NB4 (cell line): ENCODE measurements at regions not wholly inside any gene's neighbourhood (a gene's known extent, or its start where the extent isn't known, plus 50 kb on each side); places are given as distances from the start of the nearest gene placed in this dataset.

ENCODE experiments used
- DNase-seq: peaks from one replicate; pipeline ENCODE4 v3.0.0; 2010; ENCODE audit warnings: low read depth
- H3K4me3 ChIP-seq: one replicate; pipeline ENCODE4 v1.5.1; 2011; ENCODE audit warnings: mild to moderate bottlenecking, low read depth, low read length, moderate library complexity
- MAX ChIP-seq: IDR thresholded peaks from 2 replicates; pipeline ENCODE4 v1.6.1; 2011; ENCODE audit warnings: low read depth, low read length
- MYC ChIP-seq: IDR thresholded peaks from 2 replicates; pipeline ENCODE4 v1.6.1; 2011; ENCODE audit warnings: low read depth, low read length
- POLR2A ChIP-seq: IDR thresholded peaks from 2 replicates; pipeline ENCODE4 v1.6.1; 2011; ENCODE audit warnings: mild to moderate bottlenecking; ENCODE audit not compliant: insufficient read length; ENCODE audit errors: extremely low read depth
- TF ChIP-seq, protein P1 (sequence below): IDR thresholded peaks from one replicate; pipeline ENCODE4 v1.5.1; 2012; ENCODE audit warnings: low read depth, low read length

DNA sequence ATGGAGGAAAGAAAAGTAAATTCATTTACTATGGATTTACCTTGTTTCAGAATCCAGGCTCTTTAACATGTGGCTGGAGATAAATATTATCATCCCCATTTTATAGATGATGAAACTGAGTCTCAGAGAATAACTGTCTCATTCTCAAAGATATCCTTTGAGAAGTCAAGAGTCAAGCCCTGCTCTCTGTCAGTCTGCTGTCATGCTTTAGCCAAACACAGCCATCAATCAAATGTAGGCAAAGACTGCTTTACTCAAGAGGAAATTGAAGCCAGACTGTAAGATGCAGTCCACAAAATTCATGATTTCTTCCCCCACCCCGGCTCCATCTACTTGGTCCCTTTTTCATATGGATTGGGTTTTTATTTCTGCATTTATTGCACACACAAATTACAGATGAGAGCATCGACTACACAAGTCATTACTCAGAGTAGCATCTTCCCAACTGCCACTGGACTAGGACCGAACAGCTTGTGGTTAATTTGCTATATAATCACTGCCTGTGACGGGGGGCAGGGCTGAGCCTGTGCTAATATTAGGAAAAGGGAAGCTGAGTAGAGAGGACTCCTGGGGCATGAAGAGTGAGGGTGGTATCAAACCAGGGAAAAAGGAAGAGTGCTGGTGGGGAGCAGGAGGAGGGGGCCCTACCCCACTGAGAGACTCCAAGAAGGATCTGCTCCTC, 102.7 kb upstream of the TOP1 start:
- no peak for DNase-seq
- TF ChIP-seq MAX (no peak), MYC (no peak), POLR2A (no peak)
- TF ChIP-seq, protein P1, sequence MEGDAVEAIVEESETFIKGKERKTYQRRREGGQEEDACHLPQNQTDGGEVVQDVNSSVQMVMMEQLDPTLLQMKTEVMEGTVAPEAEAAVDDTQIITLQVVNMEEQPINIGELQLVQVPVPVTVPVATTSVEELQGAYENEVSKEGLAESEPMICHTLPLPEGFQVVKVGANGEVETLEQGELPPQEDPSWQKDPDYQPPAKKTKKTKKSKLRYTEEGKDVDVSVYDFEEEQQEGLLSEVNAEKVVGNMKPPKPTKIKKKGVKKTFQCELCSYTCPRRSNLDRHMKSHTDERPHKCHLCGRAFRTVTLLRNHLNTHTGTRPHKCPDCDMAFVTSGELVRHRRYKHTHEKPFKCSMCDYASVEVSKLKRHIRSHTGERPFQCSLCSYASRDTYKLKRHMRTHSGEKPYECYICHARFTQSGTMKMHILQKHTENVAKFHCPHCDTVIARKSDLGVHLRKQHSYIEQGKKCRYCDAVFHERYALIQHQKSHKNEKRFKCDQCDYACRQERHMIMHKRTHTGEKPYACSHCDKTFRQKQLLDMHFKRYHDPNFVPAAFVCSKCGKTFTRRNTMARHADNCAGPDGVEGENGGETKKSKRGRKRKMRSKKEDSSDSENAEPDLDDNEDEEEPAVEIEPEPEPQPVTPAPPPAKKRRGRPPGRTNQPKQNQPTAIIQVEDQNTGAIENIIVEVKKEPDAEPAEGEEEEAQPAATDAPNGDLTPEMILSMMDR = no peak
- H3K4me3 ChIP-seq = no peak overlapping the region

DNA sequence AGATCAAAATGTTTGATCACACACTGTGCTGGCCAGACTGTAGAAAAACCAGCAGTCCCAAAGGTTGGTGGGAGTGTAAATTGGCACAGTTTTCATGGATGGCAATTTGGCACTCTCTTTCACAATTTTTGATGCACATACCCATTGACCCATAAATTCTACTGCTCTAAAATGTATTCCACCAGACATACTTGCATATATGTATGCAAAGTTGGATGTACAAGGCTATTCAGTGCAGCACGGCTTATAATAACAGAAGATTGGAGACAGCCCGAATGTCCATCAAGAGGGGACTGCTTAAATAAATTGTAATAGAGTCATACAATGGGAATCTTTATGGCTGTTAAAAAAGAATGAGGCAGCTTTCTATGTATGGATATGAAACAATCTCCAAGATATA, 101.7 kb upstream of the TOP1 start:
- DNase-seq = no peak
- TF ChIP-seq MYC = no peak
- no peak for TF ChIP-seq MAX
- no peak for TF ChIP-seq POLR2A
- TF ChIP-seq, protein P1 = no peak
- H3K4me3 ChIP-seq = no peak overlapping the region

DNA sequence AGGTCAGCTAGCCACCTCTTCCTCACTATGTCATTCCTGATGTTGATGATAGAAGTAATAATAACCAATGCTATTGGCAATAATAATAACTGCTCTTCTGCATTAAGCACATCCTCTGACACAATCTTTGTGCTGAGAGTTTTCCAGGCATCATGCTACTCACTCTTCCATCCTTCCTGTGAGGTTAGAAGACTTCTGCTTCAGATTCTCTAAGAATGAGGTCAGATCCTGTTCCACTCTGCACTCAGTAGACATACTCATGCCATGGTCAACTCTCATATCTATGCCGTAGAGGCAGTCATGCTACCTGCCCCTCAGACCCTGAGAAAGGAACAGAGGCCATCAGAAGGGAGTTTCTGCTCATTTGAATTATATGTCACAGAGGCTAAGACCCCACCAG, 98.1 kb upstream of the TOP1 start:
- H3K4me3 ChIP-seq = no peak overlapping the region
- DNase-seq = no peak
- TF ChIP-seq POLR2A (no peak), MYC (no peak), MAX (no peak)
- TF ChIP-seq, protein P1 = no peak

DNA sequence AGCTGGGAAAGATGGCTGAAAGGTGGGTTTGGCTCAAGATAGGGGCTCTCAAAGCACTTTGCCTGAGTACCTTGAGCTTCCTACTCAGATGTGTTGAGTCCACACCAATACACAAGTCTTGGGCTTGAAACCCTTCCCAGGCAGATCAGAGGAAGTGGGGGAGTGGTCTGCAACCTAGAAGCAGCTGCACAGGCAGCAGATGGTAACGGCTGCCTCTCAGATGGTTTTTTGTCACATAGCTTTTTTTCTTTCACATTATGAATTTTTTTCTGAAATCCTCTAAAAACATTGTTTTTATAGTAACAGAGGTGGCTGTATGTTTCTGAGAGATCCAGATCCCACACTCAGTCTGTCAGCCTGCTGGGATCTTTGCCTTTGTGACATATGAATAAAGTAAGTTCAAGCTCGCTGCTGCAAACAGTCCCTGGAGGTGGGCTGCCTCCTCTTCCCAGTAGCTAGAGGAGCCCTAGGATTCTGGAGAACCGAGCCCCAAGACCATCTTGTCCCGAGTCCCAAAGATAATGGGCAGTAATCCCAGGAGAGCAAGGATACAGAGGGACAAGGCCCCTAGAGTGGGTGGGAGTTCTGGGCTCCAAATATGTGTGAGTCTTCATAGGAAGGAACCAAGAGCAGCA, 97.1 kb upstream of the TOP1 start:
- DNase-seq = no peak
- no peak for TF ChIP-seq MAX
- TF ChIP-seq, protein P1 = no peak
- no peak for TF ChIP-seq MYC
- TF ChIP-seq POLR2A = no peak
- no peak overlapping the region for H3K4me3 ChIP-seq

- TF ChIP-seq MAX = no peak
- no peak for TF ChIP-seq MYC
- no peak for TF ChIP-seq POLR2A
- TF ChIP-seq, protein P1 = no peak
- DNase-seq = no peak
- no peak overlapping the region for H3K4me3 ChIP-seq
Measured at GRCh38 chr20:40932436-40932835, 96.2 kb upstream of the TOP1 start.

- TF ChIP-seq, protein P1 = no peak
- TF ChIP-seq MAX = no peak
- no peak for TF ChIP-seq MYC
- no peak for TF ChIP-seq POLR2A
- DNase-seq = no peak
- no peak overlapping the region for H3K4me3 ChIP-seq
Measured at GRCh38 chr20:40933758-40934157, 94.9 kb upstream of the TOP1 start.
